Right lobe of liver (tissue), 6 donors: ENCODE measurements at regions not wholly inside any gene's neighbourhood (a gene's known extent, or its start where the extent isn't known, plus 50 kb on each side); places are given as distances from the start of the nearest gene placed in this dataset.

ENCODE experiments used
- ATAC-seq, 4 donors: fragments of 200-7000 bp; cut with Tn5 transposase; one replicate each; pipeline ENCODE4 v1.9.1; 2020; ENCODE audit warnings: mild to moderate bottlenecking in 4 of 4, moderate library complexity in 4 of 4
- DNase-seq, 3 donors: peaks; one replicate each; pipeline ENCODE4 v3.0.0-alpha.2; 2020
- H3K27ac ChIP-seq, 3 donors: fragments of 200-600 bp; one replicate each; pipeline ENCODE4 v1.8.0; 2022
- H3K27me3 ChIP-seq, 2 donors: fragments of 200-600 bp; one replicate each; pipeline ENCODE4 v1.8.0; 2022
- H3K36me3 ChIP-seq, 4 donors: fragments of 200-600 bp; sonication (generic) in 1 of 4; one replicate each; pipeline versions ENCODE4 v1.5.1 to v1.8.0; 2017 to 2022; ENCODE audit warnings: control low read depth in 1 of 4
- H3K4me1 ChIP-seq, 4 donors: fragments of 200-600 bp; sonication (generic) in 1 of 4; one replicate each; pipeline versions ENCODE4 v1.5.1 to v1.8.0; 2017 to 2022; ENCODE audit warnings: control low read depth in 1 of 4
- H3K4me3 ChIP-seq, 3 donors: fragments of 200-600 bp; one replicate each; pipeline ENCODE4 v1.8.0; 2022
- H3K9me3 ChIP-seq, 4 donors: fragments of 200-600 bp; sonication (generic) in 1 of 4; one replicate each; pipeline versions ENCODE4 v1.5.1 to v1.8.0; 2017 to 2022; ENCODE audit warnings: control low read depth in 1 of 4
- POLR2A ChIP-seq: fragments of 450-650 bp; IDR thresholded peaks from one replicate; pipeline ENCODE4 v1.6.1; 2017; ENCODE audit warnings: antibody characterized with exemption, mild to moderate bottlenecking
- WGBS: methylation state at CpG from one replicate; pipeline ENCODE4 v1.1.6; 2018; ENCODE audit warnings: low coverage, low lambda C conversion rate; ENCODE audit not compliant: insufficient coverage; ENCODE audit errors: missing lambda C conversion rate; 5-methylcytosine and 5-hydroxymethylcytosine counted together
- intact Hi-C, 2 donors: fragments of 100-400 bp; cut with DNase I; formaldehyde crosslinking; loops; one replicate each; pipeline versions ENCODE4 v1.11.2 to v1.14.1; 2022
- TF ChIP-seq, protein P1 (sequence below), 4 donors: fragments of 200-600 bp in 3 of 4; fragments of 450-650 bp in 1 of 4; IDR thresholded peaks; one replicate each; pipeline versions ENCODE4 v1.5.1 to v1.8.0; 2016 to 2022; ENCODE audit warnings: antibody characterized with exemption in 4 of 4, mild to moderate bottlenecking in 2 of 4
- donor health status: DM: no; HTN: yes; CAD: no.
- donor health status: DM: no; HTN: no; CAD: no.
- donor health status: DM: no; HTN: no; CAD: no.
- donor health status: DM: no; HTN: yes; CAD: no.
- donor health status: DM: no; HTN: yes; CAD: no.

DNA sequence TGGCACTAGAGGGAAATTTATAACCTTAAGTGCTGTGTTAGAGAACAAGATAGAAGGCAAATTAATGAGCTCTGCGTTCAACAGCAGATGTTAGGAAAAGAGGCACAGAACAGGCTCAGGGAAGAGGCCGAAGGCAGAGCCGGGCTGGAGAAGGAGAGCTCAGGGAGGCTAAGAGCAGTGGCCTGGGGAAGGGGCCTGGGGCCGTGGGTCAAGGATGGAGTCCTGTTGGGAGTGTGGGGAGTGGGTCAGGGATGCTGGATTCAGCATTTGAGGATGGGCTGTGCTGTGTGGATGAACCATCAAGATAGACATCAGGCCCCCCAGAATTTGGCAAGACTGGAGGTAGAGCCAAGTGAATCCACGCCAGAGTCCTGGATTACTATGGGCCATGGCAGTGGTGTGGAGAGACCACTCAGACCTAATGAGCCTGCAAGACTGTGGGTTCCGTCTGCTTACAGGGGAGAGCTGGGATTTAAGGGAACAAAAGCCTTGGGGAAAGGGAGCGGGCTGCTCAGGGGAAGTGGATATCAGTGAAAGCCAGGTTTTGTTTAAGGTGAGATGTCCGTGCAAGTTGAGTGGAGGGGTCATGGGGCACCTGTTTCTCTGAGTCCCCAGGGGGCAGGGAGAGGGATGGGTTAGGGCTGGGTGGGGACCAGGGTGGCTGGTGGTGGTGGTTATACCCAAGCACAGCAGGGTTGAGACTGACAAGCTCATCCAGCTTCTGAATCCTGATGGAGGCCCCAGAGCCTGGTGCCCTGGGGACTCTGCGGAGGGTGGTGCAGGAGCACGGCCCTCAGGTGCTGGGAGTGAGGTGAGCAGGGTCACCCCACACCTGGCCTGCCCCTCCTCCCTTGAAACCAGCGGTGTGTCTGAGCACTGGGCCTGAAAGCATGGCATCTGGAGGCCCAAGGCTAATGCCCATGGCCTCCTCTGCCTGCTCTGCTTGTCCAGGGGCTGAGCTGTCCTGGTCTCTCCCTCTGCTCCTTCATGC, 101.7 kb downstream of the BMS1 start:
- DNase-seq (no peak), ATAC-seq (peak in 1 of 4 donors; percentile 10)
- Histone ChIP-seq H3K36me3 (no peaks in the 10 kb centered on the region), H3K4me3 (no peak overlapping the region), H3K9me3 (no peaks in the 10 kb centered on the region), H3K4me1 (no peaks in the 10 kb centered on the region), H3K27me3 (no peaks in the 10 kb centered on the region), H3K27ac (no peak overlapping the region)
- 64% methylated on average over 9 of the region's 11 CpGs for WGBS
- TF ChIP-seq POLR2A, result no peak
- TF ChIP-seq, protein P1, sequence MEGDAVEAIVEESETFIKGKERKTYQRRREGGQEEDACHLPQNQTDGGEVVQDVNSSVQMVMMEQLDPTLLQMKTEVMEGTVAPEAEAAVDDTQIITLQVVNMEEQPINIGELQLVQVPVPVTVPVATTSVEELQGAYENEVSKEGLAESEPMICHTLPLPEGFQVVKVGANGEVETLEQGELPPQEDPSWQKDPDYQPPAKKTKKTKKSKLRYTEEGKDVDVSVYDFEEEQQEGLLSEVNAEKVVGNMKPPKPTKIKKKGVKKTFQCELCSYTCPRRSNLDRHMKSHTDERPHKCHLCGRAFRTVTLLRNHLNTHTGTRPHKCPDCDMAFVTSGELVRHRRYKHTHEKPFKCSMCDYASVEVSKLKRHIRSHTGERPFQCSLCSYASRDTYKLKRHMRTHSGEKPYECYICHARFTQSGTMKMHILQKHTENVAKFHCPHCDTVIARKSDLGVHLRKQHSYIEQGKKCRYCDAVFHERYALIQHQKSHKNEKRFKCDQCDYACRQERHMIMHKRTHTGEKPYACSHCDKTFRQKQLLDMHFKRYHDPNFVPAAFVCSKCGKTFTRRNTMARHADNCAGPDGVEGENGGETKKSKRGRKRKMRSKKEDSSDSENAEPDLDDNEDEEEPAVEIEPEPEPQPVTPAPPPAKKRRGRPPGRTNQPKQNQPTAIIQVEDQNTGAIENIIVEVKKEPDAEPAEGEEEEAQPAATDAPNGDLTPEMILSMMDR (IDR thresholded peaks at IDR 0.05), result no peak
- intact Hi-C loops, result no loop called here

DNA sequence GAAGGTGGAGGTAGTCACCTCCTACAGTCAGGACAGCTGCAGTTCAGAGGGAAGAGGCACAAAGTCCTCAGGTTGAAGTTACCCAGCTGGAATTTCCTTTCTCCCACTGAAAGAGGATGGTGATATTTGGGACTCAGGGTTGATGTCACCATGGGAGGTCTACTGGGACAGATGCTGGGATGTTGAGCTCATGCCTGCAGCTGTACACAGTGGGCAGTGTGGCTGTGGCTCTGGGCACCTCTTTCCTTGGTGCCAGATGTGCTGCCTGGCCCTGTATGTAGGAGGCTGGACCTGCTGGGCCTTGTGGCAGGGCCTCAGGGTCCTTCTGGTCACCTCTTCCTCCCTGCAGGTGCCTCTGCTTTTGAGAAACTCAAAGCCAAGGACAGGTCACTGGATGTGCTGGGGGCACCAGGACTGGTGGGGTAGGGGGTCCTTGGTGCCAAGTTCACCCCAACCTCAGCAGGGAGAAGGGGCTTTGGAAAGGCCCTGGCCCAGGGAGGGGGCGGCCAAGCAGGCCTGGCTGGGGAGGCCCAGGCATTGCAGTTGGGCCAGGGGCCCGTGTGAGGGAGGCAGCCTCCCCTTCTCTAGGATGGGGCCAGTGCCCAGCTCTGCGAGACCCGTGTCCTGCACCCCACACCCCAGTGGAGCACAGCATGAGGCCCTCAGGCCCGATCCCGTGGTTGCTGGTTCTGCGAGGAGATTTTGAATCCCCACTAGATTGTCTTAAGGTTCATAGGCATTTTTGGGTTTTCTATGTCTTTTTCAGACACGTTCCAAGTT, 103.1 kb downstream of the BMS1 start:
- no peak for TF ChIP-seq POLR2A
- TF ChIP-seq, protein P1 (IDR thresholded peaks at IDR 0.05), result no peak
- Histone ChIP-seq H3K4me1 (no peaks in the 10 kb centered on the region), H3K27ac (no peak overlapping the region), H3K4me3 (no peak overlapping the region), H3K36me3 (no peaks in the 10 kb centered on the region), H3K9me3 (no peaks in the 10 kb centered on the region), H3K27me3 (no peaks in the 10 kb centered on the region)
- DNase-seq (no peak), ATAC-seq (peak in 1 of 4 donors; percentile 26)
- 56% methylated on average over 1 of the region's 8 CpGs for WGBS
- intact Hi-C loops, result no loop called here

DNA sequence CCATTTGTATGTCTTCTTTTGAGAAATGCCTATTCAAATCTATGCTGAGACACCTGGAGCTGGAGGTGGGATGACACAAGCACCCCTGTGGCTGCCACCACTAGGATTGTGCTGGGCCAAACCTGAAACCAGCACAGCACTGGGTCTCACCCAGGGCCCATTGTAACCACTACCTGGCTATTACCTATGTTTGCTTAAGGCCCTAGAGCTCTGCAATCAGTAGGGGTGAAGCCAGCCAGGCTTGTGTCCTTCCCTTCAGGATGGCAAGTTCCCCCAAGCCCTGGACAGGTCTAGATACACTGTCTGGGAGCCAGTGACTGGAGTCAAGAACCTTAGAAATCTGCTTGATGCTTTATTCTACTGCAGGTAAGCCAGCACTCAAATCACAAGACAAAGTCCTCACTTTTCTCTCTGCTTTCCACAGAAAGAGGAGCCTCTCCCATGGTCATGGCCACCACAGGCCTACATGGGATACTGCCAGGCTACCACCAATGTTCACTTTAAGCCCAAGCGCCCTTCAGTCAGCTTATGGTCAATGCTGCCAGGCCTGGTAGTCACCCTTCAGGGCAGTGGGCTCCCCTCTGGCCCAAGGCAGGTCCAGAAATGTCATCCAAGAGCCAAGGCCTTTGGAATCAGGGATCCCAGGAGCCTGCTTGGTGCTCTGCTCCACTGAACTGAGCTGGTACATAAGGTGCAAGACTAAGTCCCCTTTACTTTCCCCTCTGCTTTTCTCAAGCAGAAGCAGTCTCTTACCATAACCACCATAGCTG, 105.3 kb downstream of the BMS1 start:
- no peak overlapping the region for H3K4me3 ChIP-seq
- no peaks in the 10 kb centered on the region for H3K27me3 ChIP-seq
- DNase-seq (no peak), ATAC-seq (no peak)
- no peaks in the 10 kb centered on the region for H3K9me3 ChIP-seq
- WGBS, result no CpG with 5 or more reads among the region's 1 CpG
- no peaks in the 10 kb centered on the region for H3K4me1 ChIP-seq
- intact Hi-C loops, result no loop called here
- H3K36me3 ChIP-seq, result no peaks in the 10 kb centered on the region
- H3K27ac ChIP-seq, result no peak overlapping the region
- TF ChIP-seq, protein P1 (IDR thresholded peaks at IDR 0.05), result no peak
- TF ChIP-seq POLR2A, result no peak

DNA sequence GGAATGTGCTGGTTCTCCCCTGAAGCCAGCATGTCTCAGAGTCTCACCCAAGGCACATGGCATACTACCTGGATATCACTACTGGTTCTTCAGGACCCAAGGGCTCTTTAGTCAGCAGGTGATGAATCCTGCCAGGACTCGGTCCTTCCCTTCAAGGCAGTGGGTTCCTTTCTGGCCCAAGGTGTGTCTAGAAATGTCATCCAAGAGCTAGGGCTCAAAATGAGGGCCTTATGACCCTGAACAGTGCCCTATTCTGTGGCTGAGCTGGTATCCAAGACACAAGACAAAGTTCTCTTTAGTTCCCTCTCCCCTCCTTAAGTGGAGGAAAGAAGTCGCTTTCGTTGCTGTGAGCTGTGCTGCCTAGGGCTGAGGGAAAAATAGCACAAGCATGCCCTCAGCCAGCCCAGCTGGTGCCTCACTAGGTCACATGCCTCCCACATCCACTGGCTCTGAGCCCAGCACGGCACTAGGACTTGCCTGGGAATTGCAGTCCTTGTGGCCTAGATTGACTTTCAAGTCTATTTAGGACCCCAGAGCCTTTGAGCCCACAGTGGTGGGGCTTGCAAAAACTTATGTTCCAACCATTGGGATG, 106.0 kb downstream of the BMS1 start:
- no peak for DNase-seq
- no peaks in the 10 kb centered on the region for H3K9me3 ChIP-seq
- intact Hi-C loops, result no loop called here
- no peak overlapping the region for H3K4me3 ChIP-seq
- WGBS, result 62% methylated on average over 3 of the region's 4 CpGs
- H3K36me3 ChIP-seq, result no peaks in the 10 kb centered on the region
- no peaks in the 10 kb centered on the region for H3K4me1 ChIP-seq
- H3K27me3 ChIP-seq, result no peaks in the 10 kb centered on the region
- TF ChIP-seq POLR2A, result no peak
- TF ChIP-seq, protein P1 (IDR thresholded peaks at IDR 0.05), result no peak
- no peak overlapping the region for H3K27ac ChIP-seq
- ATAC-seq, result no peak
